Duodenal mucosa (tissue), 2 donors: ENCODE measurements at regions not wholly inside any gene's neighbourhood (a gene's known extent, or its start where the extent isn't known, plus 50 kb on each side); places are given as distances from the start of the nearest gene placed in this dataset.
"Not testable (repeated sequence)": the region's sequence is repeated elsewhere in the genome, so short reads cannot be mapped to it uniquely, and the experiment has no call there.

Experiments
- H3K27ac ChIP-seq: one replicate; pipeline ENCODE4 v1.7.0; 2013; ENCODE audit warnings: low read depth, low read length
- H3K27me3 ChIP-seq, 2 donors: one replicate each; pipeline ENCODE4 v1.7.0; 2013; ENCODE audit warnings: low read length in 2 of 2, control low read depth in 1 of 2; ENCODE audit not compliant: insufficient read depth in 2 of 2, control insufficient read depth in 1 of 2
- H3K36me3 ChIP-seq, 2 donors: one replicate each; pipeline ENCODE4 v1.7.0; 2013; ENCODE audit warnings: low read length in 2 of 2, control low read depth in 1 of 2; ENCODE audit not compliant: insufficient read depth in 2 of 2, control insufficient read depth in 1 of 2
- H3K4me1 ChIP-seq, 2 donors: one replicate each; pipeline ENCODE4 v1.7.0; 2013; ENCODE audit warnings: low read length in 2 of 2, control low read depth in 1 of 2; ENCODE audit not compliant: insufficient read depth in 2 of 2, control insufficient read depth in 1 of 2
- H3K4me3 ChIP-seq, 2 donors: one replicate each; pipeline ENCODE4 v1.7.0; 2013; ENCODE audit warnings: low read length in 2 of 2, low read depth in 1 of 2
- H3K9ac ChIP-seq, 2 donors: one replicate each; pipeline ENCODE4 v1.7.0; 2013; ENCODE audit warnings: low read length in 2 of 2, low read depth in 1 of 2
- H3K9me3 ChIP-seq, 2 donors: one replicate each; pipeline ENCODE4 v1.7.0; 2013; ENCODE audit warnings: low read length in 2 of 2, control low read depth in 1 of 2; ENCODE audit not compliant: control insufficient read depth in 1 of 2

DNA sequence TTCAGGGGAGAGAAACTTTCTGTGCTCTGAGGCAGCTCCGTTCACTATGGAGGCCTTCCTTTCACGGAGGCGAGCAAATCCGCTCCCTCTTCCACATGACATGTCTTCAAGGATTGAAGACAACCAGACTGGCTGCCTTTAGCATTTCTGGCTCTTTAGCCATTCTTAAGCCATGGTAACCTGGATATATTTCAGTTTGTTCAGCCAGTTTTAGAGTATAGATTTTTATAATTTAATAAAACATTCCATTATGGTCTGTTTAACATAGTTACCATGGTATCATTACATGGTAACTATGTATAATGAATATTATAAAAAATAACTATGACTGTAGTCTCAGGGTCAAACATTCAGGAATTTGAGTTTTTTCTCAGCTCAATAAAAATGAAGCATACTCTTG is 54.2 kb upstream of the NFIA start:
- no peak overlapping the region for H3K4me3 ChIP-seq
- no peaks in the 10 kb centered on the region for H3K4me1 ChIP-seq
- H3K27me3 ChIP-seq, result no peaks in the 10 kb centered on the region
- no peak overlapping the region for H3K27ac ChIP-seq
- H3K9me3 ChIP-seq, result no peaks in the 10 kb centered on the region
- no peaks in the 10 kb centered on the region for H3K36me3 ChIP-seq
- H3K9ac ChIP-seq, result no peak overlapping the region

DNA sequence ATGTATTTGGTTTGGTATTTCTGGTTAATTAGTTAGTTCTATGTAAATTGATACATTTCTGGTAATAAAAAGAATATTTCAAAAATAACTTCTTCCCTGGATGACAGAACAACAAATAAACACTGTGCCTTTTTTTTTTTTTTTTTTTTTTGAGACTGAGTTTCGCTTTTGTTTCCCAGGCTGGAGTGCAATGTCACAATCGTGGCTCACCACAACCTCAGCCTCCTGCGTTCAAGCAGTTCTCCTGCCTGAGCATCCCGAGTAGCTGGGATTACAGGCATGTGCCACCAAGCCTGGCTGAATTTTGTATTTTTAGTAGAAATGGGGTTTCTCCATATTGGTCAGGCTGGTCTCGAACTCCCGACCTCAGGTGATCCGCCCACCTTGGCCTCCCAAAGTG is 64.3 kb upstream of the NFIA start:
- not testable (repeated sequence) for H3K9ac ChIP-seq, H3K9me3 ChIP-seq, H3K4me1 ChIP-seq, H3K27ac ChIP-seq, H3K27me3 ChIP-seq, H3K4me3 ChIP-seq, H3K36me3 ChIP-seq

DNA sequence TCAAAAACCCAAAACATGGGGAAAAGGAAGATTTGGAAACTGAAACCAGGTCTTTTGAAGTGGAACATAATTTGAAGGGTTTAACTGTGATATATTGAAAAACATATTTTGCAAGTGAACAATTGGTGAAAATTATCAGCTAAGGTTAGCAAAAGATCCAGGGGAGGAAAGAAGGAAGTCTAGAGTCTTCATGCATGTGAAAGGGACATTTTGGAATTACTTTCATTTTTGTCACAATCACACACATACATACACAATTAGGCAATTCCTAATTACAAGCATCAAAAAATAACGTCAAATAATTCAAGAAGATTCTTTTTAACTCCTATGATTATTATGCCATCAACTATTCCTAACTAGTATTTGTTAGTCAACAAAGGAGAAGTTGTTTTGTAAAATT is 64.7 kb upstream of the NFIA start:
- Histone ChIP-seq H3K4me1 (no peaks in the 10 kb centered on the region), H3K27ac (no peak overlapping the region), H3K9ac (no peak overlapping the region), H3K9me3 (no peaks in the 10 kb centered on the region), H3K27me3 (peaks cover 0 to 6% of the 10 kb centered on the region in 2 donors), H3K4me3 (no peak overlapping the region), H3K36me3 (no peaks in the 10 kb centered on the region)

DNA sequence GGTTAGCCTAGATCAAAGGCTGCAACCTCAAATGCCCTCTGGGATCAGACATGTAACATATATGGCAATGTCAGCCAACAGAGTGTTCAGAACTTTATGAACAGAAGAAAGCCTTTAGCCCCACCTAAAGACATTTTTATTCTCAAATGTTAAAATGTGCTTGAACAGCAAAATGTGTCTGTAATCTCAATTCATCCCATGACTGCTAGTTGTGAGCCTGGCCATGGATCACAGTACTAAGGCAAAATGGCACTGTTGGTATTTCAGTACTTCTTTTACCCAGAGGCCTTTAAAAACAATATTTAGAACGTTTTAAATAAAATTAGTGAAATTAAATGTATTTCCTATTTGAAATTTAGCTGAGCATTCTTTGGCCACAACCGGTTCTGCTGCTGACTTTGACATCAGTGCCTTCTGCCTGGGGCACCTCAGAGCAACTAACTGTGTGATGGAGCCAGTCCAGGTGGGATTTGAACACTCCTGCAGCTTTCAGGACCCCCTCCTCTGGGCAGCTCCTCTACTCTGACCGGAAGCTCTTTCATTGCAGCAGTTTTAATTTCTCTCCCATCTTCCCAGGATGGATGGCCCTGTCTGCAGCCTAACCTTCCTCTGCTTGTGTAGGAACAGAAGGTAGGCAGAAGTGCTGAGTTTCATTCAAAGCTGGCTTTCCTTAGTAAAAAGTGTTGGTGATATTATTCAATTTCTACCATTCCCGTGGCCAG is 68.3 kb upstream of the NFIA start:
- no peak overlapping the region for H3K9ac ChIP-seq
- peaks cover 0 to 6% of the 10 kb centered on the region in 2 donors for H3K27me3 ChIP-seq
- no peak overlapping the region for H3K27ac ChIP-seq
- H3K36me3 ChIP-seq, result no peaks in the 10 kb centered on the region
- H3K4me1 ChIP-seq, result no peaks in the 10 kb centered on the region
- no peaks in the 10 kb centered on the region for H3K9me3 ChIP-seq
- no peak overlapping the region for H3K4me3 ChIP-seq

DNA sequence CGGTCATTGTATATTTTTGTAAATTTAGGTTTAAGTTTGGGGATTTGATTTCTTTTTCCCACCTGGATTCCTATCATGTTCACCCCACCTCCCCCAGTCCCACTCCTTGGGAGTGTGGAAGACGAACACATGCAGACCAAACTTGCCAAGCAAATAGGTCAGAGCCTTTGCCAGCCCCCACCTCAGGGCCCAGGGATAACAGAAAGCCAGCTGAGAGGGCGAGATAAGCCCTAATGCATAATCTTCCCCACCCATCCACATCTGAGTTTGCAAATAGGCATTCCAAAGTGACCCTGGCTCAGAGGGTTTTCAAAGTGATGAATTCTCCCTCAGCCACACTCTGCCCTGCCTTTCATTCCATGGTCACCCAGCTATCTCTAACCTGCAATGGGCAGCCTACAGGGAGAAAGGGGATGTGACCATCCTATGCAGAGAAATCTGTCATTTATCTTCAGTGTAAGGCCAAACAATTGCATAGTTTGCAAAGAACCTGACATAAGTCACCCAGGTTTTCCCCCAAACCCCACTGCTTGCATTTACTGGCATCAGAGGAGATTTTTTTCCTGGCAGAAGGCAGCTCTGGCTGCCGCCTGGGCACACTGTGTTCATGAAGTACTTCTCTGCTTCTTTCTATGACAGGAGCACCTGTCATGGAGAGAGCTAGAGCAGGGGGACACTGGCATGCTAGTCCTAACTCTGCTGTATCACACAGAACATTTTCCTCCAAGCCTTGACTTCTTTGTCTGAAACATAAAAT is 69.0 kb upstream of the NFIA start:
- no peaks in the 10 kb centered on the region for H3K9me3 ChIP-seq
- H3K27ac ChIP-seq, result no peak overlapping the region
- no peaks in the 10 kb centered on the region for H3K4me1 ChIP-seq
- no peaks in the 10 kb centered on the region for H3K36me3 ChIP-seq
- no peak overlapping the region for H3K4me3 ChIP-seq
- peaks cover 0 to 6% of the 10 kb centered on the region in 2 donors for H3K27me3 ChIP-seq
- no peak overlapping the region for H3K9ac ChIP-seq

DNA sequence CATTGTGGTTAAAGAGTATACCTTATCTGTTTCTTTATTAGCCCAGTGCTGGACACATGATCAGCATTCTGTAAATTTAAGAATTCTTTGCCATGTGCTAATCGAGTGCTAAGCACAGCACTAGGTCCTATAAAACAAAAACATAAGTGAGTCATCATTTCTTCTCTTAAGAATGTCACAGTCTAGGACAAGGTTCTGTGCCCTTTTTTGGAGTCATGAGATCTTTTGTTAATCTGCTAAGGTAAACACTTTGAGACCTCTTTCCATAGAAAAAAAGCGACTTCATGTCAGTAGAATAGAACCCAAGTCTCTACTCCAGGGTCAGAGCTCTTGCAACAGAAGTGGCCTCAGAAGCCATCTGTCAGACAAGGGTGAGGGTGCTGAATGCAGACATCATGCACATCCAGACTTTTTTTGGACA is 70.0 kb upstream of the NFIA start:
- Histone ChIP-seq H3K27me3 (peaks cover 0 to 6% of the 10 kb centered on the region in 2 donors), H3K4me3 (no peak overlapping the region), H3K27ac (no peak overlapping the region), H3K9me3 (no peaks in the 10 kb centered on the region), H3K36me3 (no peaks in the 10 kb centered on the region), H3K4me1 (no peaks in the 10 kb centered on the region), H3K9ac (no peak overlapping the region)

DNA sequence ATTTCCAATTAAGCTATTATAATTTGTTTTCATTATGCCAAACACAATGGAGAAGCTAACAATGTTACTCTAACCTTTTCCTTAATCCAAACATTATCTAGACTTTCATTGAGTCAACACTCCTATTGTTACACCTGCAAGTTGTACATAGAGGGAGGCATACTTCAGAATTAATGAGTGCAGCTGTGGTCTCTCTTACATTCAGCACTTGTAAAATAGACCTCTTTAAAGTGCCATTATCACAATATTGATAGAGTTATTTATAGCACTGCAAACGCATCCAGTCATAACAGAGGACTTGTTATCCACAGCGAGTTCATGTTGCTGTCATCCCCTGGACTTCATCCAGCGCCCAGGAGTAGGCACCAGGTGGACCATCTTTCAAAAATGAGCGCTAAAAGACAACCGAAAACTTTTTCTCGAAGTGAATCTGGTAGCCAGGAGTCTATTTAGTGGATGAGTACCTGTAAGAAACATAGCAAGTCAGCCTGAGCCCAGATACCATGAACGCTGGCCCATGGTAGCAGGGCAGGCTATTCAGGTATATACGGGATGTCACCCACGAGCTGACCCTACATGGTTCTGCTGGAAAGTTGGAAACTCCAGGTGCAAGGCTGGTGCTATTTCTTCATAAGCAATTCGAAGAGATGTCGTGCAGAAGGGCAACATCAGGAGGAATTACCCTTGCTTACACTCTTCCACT is 70.6 kb upstream of the NFIA start:
- no peaks in the 10 kb centered on the region for H3K9me3 ChIP-seq
- H3K4me3 ChIP-seq, result no peak overlapping the region
- no peak overlapping the region for H3K9ac ChIP-seq
- H3K27me3 ChIP-seq, result peaks cover 0 to 6% of the 10 kb centered on the region in 2 donors
- no peak overlapping the region for H3K27ac ChIP-seq
- no peaks in the 10 kb centered on the region for H3K36me3 ChIP-seq
- H3K4me1 ChIP-seq, result no peaks in the 10 kb centered on the region

DNA sequence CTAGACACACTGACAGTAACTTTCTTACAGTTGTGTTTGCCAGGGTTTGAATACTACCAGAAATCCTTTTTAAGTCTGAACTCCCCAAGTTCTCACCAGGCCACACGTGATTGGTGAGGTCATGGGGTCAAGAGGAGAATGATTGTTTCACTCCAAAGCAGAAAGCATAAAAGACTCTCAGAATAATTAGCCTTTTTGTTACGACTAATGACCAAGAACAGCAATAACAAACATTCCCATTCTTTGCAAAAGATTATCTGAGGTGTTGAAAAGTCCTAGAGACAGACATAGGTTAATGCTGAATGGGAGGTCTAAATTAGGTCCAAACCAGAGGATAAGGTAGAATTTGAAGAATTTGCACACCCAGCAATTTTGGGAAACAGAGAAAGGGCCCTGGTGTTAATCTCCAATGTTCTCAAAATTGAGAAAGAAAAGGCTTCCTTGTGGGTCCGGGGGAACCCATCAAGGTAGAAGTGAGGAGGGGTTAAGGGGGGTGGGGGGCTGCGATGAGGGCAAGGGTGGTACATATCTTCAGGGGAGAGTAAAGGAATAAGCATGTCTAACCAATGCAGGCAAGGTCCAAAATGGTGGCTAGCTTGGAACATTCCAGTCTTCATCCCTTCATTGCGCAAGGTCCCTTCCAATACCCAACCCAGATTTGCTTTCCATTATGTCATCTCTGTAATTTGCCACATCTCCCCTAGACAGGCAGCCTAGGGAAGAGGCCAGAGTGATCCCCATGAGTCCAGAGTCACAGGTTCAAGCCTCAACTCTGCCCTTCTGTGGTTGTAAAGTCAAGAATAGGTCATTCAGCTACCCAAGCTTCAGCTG is 74.6 kb upstream of the NFIA start:
- Histone ChIP-seq H3K36me3 (no peaks in the 10 kb centered on the region), H3K27me3 (no peaks in the 10 kb centered on the region), H3K4me3 (no peak overlapping the region), H3K4me1 (no peaks in the 10 kb centered on the region), H3K9ac (no peak overlapping the region), H3K9me3 (no peaks in the 10 kb centered on the region), H3K27ac (no peak overlapping the region)

DNA sequence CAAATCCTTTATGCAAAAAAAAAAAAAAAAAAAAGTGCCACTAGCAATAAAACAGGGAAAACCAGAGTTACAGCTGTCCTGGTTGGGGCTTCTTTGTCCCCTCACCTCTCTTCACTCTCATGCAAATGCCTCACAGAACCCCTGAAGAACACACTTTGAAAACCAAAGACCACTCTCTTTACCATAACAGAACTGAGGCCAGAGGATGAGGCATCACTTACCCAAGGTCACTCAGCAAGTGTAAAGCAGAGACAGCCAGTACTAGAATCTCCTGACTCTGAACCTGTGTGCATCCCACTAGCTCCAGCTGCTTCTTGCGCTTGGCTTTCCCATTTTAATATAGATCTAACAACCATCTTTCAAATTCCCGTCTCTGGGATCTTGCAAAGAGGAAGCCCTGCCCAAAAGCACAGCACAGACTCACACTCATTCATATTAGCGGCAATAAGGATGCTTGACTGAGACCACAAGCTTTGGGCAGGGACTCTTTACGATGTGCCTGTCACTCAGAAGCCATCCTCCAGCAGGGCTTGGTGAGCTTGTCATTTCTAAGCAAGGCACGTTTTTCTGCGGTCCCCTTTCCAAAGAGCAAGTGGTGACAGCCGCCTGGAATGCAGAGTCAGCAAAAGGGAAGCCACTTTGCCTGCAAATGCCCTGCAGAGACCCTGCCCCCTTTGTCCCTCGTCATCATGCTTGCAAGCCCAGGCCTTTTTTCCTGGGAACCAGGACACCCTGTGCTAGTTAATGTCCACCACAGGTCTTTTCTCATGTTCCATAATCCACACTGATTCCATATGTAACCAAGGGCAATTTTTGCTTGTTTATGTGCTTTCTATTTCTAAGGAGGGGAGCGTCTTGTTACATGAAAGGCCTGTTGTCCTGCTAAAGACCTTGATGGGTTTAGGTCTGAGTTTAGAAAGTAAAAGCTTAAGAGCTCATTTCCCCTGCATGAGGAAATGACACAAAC is 76.5 kb upstream of the NFIA start:
- Histone ChIP-seq H3K27ac (no peak overlapping the region), H3K9me3 (no peaks in the 10 kb centered on the region), H3K4me1 (no peaks in the 10 kb centered on the region), H3K27me3 (no peaks in the 10 kb centered on the region), H3K9ac (no peak overlapping the region), H3K4me3 (no peak overlapping the region), H3K36me3 (no peaks in the 10 kb centered on the region)
